Left ventricle myocardium inferior (tissue), 1 donor: ENCODE measurements at regions not wholly inside any gene's neighbourhood (a gene's known extent, or its start where the extent isn't known, plus 50 kb on each side); places are given as distances from the start of the nearest gene placed in this dataset.

Source experiments
- DNase-seq: peaks from one replicate; pipeline ENCODE4 v3.0.0-alpha.2; 2020
- H3K27ac ChIP-seq: fragments of 200-600 bp; replicated peaks from 2 replicates; pipeline ENCODE4 v1.8.0; 2021
- H3K27me3 ChIP-seq: fragments of 200-600 bp; 2 replicates; pipeline ENCODE4 v1.8.0; 2021; ENCODE audit warnings: low read depth
- H3K36me3 ChIP-seq: fragments of 200-600 bp; 2 replicates; pipeline ENCODE4 v1.8.0; 2021
- H3K4me1 ChIP-seq: fragments of 200-600 bp; 2 replicates; pipeline ENCODE4 v1.8.0; 2021
- H3K4me3 ChIP-seq: fragments of 200-600 bp; 2 replicates; pipeline ENCODE4 v1.8.0; 2021; ENCODE audit warnings: mild to moderate bottlenecking, moderate library complexity
- H3K9me3 ChIP-seq: fragments of 200-600 bp; replicated peaks from 2 replicates; pipeline ENCODE4 v1.8.0; 2021
- intact Hi-C: fragments of 100-400 bp; cut with micrococcal nuclease; formaldehyde crosslinking; loops from one replicate; pipeline ENCODE4 v1.11.0; 2022
- TF ChIP-seq, protein P1 (sequence below): fragments of 200-600 bp; IDR thresholded peaks from 2 replicates; pipeline ENCODE4 v1.8.0; 2021; ENCODE audit warnings: antibody characterized with exemption, mild to moderate bottlenecking, borderline replicate concordance
- donor health status: DM: no; HTN: yes; CAD: no; lungs with severe emphysema.

DNA sequence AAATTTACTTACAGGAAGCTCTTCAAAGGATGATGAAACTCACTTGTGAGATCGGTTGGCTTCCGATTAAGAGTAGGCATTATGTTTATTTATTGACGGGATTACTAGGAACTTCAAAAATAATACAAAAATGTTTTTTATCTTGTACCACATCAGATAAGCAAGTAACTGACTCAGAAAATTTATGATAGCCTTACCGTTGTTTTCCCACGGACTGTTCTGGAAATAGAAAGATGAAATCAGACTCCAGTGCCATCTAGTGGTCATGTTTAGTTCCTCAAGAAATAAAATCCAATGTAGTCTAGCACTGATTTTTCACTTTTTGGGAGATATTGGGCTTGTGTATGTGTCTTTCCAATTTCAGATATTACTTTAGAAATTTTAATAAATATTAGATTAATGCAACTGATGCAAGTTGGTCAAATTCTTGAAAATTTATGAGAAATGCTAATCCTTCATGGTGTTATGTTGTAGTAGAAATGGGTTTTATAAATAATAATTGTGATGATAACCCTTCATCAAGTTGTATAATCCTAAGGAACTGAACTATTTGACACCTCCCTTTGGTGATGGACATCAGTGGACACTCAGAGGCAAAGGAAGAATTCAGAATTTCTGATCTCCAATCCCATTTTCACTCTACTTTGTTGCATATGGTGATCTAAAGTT, 168.8 kb downstream of the TMEM26 start:
- Histone ChIP-seq H3K9me3 (no peaks in the 10 kb centered on the region), H3K4me3 (no peak overlapping the region), H3K27ac (peak overlapping the region; percentile 7), H3K27me3 (no peaks in the 10 kb centered on the region), H3K36me3 (no peaks in the 10 kb centered on the region), H3K4me1 (no peaks in the 10 kb centered on the region)
- TF ChIP-seq, protein P1, sequence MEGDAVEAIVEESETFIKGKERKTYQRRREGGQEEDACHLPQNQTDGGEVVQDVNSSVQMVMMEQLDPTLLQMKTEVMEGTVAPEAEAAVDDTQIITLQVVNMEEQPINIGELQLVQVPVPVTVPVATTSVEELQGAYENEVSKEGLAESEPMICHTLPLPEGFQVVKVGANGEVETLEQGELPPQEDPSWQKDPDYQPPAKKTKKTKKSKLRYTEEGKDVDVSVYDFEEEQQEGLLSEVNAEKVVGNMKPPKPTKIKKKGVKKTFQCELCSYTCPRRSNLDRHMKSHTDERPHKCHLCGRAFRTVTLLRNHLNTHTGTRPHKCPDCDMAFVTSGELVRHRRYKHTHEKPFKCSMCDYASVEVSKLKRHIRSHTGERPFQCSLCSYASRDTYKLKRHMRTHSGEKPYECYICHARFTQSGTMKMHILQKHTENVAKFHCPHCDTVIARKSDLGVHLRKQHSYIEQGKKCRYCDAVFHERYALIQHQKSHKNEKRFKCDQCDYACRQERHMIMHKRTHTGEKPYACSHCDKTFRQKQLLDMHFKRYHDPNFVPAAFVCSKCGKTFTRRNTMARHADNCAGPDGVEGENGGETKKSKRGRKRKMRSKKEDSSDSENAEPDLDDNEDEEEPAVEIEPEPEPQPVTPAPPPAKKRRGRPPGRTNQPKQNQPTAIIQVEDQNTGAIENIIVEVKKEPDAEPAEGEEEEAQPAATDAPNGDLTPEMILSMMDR = peak; percentile 88
- DNase-seq = no peak
- intact Hi-C loops = loop anchor here (10.0 kb wide), 2 partner anchors 140 to 310 kb away; no protein-coding TSS in a partner anchor

GRCh38 chr10:61283481-61284221, 169.5 kb downstream of the TMEM26 start:
- H3K27ac ChIP-seq = peak overlapping the region; percentile 7
- H3K4me1 ChIP-seq = no peaks in the 10 kb centered on the region
- H3K9me3 ChIP-seq = no peaks in the 10 kb centered on the region
- intact Hi-C loops = loop anchor here (10.0 kb wide), 2 partner anchors 139 to 309 kb away; no protein-coding TSS in a partner anchor
- H3K36me3 ChIP-seq = no peaks in the 10 kb centered on the region
- H3K4me3 ChIP-seq = no peak overlapping the region
- TF ChIP-seq, protein P1 = no peak
- no peak for DNase-seq
- no peaks in the 10 kb centered on the region for H3K27me3 ChIP-seq

GRCh38 chr10:61283066-61283465, 170.1 kb downstream of the TMEM26 start:
- no peak overlapping the region for H3K4me3 ChIP-seq
- TF ChIP-seq, protein P1 = no peak
- no peak for DNase-seq
- H3K4me1 ChIP-seq = no peaks in the 10 kb centered on the region
- H3K27ac ChIP-seq = no peak overlapping the region
- intact Hi-C loops = loop anchor here (10.0 kb wide), 2 partner anchors 138 to 308 kb away; no protein-coding TSS in a partner anchor
- H3K36me3 ChIP-seq = no peaks in the 10 kb centered on the region
- no peaks in the 10 kb centered on the region for H3K27me3 ChIP-seq
- no peaks in the 10 kb centered on the region for H3K9me3 ChIP-seq

DNA sequence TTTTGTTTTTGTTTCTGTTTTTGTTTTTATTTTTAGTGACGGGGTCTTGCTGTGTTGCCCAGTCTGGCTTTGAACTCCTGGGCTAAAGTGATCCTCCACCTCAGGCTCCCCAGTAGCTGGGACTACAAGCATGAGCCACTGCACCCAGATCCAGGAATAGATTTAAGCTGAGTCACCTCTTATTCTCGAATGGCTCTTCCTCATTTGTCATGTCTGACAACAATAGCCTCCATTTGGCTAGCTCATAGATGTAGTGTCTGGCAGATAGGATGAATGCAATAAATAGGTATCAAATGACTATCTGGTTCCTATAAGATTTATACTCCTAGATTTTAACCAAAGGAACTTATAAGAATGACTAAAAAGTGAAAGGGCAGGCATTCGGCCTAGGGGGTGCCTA, 172.9 kb downstream of the TMEM26 start:
- intact Hi-C loops = loop anchor here (10.0 kb wide), 2 partner anchors 136 to 306 kb away; no protein-coding TSS in a partner anchor
- Histone ChIP-seq H3K27ac (no peak overlapping the region), H3K4me3 (no peak overlapping the region), H3K4me1 (no peaks in the 10 kb centered on the region), H3K9me3 (no peaks in the 10 kb centered on the region), H3K27me3 (no peaks in the 10 kb centered on the region), H3K36me3 (no peaks in the 10 kb centered on the region)
- DNase-seq = no peak
- TF ChIP-seq, protein P1 = no peak

DNA sequence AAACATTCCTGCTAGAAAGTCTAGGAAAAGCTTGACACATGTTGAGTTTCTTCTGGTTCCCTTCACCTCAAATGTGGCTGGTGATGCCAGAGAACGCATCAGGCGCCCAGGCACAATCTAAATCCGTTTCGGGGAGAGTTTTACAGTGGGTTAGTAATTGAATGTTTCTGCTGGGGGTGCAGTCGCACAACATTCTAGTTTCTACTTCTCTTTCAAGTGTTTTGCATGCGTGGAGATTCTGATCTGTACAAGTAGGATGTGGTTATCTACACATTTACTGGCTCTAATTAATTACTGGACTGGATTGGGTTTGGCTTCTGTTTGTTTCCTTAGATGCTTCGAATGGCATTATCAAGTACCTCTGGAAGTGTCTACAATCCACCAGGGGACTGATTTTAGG, 173.8 kb downstream of the TMEM26 start:
- intact Hi-C loops = no loop called here
- no peaks in the 10 kb centered on the region for H3K4me1 ChIP-seq
- H3K4me3 ChIP-seq = no peak overlapping the region
- TF ChIP-seq, protein P1 = no peak
- H3K36me3 ChIP-seq = no peaks in the 10 kb centered on the region
- no peaks in the 10 kb centered on the region for H3K27me3 ChIP-seq
- H3K27ac ChIP-seq = no peak overlapping the region
- H3K9me3 ChIP-seq = no peaks in the 10 kb centered on the region
- DNase-seq = no peak
